Choroid plexus epithelial cell (primary cell): ENCODE measurements at regions not wholly inside any gene's neighbourhood (a gene's known extent, or its start where the extent isn't known, plus 50 kb on each side); places are given as distances from the start of the nearest gene placed in this dataset.

ENCODE experiments used
- DNase-seq: peaks from one replicate; pipeline ENCODE4 v3.0.0-alpha.2; 2010; ENCODE audit warnings: low read depth
- H3K4me3 ChIP-seq: 2 replicates; pipeline ENCODE4 v1.5.1; 2011; ENCODE audit warnings: low read depth, mild to moderate bottlenecking, control low read depth, low read length, moderate library complexity
- TF ChIP-seq, protein P1 (sequence below): conservative IDR thresholded peaks from 2 replicates; pipeline ENCODE4 v1.5.1; 2011; ENCODE audit warnings: low read depth, mild to moderate bottlenecking, control low read depth, inconsistent platforms, low read length, moderate library complexity

DNA sequence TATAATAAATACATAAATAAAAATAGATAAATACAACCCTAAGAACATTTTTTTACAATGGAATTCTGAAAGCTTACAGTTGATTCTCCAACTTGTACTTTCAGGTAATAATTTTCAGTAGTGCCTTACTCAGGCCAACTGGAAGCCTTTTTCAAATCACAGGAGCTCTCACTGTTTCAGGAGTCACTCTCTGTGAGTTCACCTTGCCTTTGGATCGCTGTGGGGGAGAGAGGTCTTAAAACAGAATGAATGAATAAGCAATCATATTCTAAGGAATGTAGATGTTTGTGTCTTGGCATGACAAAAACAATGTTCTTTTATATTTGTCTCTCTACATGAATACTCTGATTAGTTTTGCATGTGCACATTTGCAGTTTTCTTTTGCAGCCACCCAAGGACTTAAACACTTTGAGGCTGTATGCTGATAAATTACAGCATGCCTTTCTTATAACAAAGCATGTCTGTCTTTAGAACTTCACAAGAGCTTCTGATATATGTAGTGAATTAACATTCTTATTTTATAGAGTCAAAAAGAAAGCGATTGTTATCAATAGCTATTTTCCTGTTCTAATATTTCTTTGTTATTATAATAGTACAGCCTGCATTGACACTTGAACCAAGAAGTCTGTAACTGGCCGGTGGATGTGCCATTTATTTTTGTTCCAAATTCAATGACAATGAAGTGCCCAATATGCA, 1111.5 kb upstream of the ATXN8OS start:
- TF ChIP-seq, protein P1, sequence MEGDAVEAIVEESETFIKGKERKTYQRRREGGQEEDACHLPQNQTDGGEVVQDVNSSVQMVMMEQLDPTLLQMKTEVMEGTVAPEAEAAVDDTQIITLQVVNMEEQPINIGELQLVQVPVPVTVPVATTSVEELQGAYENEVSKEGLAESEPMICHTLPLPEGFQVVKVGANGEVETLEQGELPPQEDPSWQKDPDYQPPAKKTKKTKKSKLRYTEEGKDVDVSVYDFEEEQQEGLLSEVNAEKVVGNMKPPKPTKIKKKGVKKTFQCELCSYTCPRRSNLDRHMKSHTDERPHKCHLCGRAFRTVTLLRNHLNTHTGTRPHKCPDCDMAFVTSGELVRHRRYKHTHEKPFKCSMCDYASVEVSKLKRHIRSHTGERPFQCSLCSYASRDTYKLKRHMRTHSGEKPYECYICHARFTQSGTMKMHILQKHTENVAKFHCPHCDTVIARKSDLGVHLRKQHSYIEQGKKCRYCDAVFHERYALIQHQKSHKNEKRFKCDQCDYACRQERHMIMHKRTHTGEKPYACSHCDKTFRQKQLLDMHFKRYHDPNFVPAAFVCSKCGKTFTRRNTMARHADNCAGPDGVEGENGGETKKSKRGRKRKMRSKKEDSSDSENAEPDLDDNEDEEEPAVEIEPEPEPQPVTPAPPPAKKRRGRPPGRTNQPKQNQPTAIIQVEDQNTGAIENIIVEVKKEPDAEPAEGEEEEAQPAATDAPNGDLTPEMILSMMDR = no peak
- no peak overlapping the region for H3K4me3 ChIP-seq
- DNase-seq = no peak

DNA sequence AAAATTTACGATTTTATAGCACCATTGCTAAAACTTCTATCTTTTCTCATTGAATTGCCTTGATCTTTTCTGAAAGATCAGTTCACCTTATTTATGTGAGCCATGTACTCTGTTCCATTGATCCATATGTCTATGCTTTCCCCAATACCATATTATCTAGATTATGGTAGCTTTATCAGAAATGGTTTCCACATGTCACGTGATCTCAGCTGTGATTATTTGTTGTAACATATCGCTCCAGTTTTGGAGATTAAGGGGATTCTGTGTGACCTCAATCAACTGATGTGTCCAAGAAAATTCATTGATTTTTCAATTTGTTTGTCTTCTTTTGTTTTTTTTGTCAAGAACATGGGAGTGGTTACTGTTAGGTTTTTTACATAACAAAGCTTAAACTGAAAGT, 1114.5 kb upstream of the ATXN8OS start:
- H3K4me3 ChIP-seq = no peak overlapping the region
- DNase-seq = no peak
- TF ChIP-seq, protein P1 = no peak

DNA sequence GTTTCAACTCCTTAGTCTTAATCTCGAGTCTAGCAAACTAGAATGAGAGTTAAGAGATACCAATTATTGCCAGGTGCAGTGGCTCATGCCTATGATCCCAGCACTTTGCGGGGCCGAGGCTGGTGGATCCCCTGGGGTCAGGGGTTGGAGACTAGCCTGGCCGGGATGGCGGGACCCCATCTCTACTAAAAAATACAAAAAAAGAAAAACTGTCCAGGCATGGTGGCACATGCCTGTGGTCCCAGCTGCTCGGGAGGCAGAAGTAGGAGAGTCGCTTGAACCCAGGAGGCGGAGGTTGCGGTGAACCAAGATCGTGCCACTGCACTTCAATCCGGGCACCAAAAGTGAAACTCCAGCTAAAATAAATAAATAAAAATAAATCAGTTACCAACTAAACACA, 1119.5 kb upstream of the ATXN8OS start:
- DNase-seq = no peak
- no peak overlapping the region for H3K4me3 ChIP-seq
- TF ChIP-seq, protein P1 = no peak

DNA sequence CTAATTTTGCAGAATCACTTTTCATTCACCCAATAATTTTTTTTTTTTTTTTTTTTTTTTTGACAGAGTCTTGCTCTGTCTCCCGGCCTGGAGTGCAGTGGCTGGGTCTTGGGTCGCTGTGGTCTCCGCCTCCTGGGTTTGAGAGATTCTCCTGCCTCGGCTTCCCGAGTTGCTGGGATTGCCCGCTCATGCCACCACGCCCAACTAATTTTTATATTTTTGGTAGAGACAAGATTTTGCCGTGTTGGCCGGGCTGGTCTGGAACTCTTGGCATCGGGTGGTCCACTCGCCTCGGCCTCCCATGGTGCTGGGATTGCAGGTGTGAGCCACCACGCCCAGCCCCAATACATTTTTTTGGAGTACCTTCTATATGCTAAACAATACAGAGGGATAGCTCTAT, 1120.0 kb upstream of the ATXN8OS start:
- TF ChIP-seq, protein P1 = no peak

DNA sequence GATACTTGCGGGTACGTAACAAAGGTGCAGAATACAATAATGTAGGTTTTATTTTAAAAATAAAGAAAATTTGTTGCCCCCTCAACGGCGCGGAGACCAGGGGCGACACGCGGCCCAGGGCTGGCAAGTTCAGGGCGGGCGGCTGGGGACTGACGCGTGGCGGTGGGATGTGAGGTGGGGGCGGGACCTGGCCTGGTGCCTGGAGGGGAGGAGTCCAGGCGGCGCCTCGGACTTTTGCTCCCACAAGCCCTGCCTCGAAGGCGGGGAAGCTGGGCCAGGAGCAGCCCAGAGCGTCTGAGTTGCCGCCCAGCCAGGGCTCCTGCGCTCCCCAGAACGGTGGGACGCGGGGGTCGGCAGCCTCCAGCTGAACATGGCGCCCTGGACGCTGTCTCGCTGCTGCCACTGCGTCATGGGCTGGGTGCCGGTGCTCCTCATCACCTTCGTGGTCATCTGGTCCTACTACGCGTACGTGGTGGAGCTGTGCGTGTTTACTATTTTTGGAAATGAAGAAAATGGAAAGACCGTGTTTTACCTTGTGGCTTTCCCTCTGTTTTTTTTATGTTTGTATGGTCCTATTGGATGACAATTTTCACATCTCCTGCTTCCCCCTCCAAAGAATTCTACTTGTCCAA, 1122.8 kb upstream of the ATXN8OS start:
- no peak overlapping the region for H3K4me3 ChIP-seq
- TF ChIP-seq, protein P1 = no peak
- DNase-seq = no peak

More for the DNA sequence above, 1120.0 kb upstream of the ATXN8OS start:
- no peak for DNase-seq
- H3K4me3 ChIP-seq = no peak overlapping the region

DNA sequence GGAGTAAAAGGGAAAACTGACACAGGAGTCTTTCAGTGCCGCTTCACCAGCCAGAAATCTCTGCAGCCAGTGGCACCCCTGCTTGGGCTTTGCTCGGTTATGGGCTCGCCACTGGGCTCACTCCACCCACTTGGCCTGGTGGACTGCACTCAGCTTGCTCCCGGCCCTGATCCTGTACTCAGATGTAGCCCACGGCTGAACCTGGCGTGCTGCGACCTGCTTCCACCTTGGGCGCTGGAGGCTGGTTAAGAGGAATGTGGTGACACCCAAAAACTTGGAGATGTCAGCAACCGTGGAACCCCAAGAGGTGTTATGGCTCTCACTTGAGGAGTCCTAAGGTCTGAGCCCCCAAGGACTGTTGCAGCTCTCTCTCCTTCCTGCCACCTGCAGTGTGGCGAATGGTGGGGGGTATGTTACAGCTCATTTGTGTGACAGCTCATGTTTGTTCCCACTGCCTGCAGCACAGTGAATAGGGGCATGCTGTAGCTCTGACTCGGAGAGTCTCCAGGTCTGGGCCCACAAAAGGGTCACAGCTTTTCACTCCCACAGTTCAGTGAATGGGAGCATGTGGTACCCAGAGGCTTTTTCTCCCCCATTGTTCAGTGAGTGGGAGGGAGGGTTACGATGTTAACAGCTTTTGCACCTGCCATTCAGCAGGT, 1124.5 kb upstream of the ATXN8OS start:
- TF ChIP-seq, protein P1 = no peak
- no peak for DNase-seq
- no peak overlapping the region for H3K4me3 ChIP-seq
